Activated T-helper 9 cell treated with anti-CD3 and anti-CD28 coated beads, Interleukin-2, amount 50 U/mL, for 16 hours (primary cell): ENCODE measurements at regions not wholly inside any gene's neighbourhood (a gene's known extent, or its start where the extent isn't known, plus 50 kb on each side); places are given as distances from the start of the nearest gene placed in this dataset.
"Not testable (repeated sequence)": the region's sequence is repeated elsewhere in the genome, so short reads cannot be mapped to it uniquely, and the experiment has no call there.

Source experiments
- DNase-seq: peaks from one replicate; pipeline ENCODE4 v3.0.0-alpha.2; 2020; ENCODE audit warnings: low read depth

GRCh38 chr3:139134678-139135372 lies 90.1 kb upstream of the PRR23C start:
- DNase-seq: no peak

GRCh38 chr3:139135657-139136056 lies 91.0 kb upstream of the PRR23C start:
- no peak for DNase-seq

GRCh38 chr3:139136469-139137202 lies 91.9 kb upstream of the PRR23C start:
- no peak for DNase-seq

- no peak for DNase-seq
Observed at GRCh38 chr3:139140553-139140952, 95.9 kb upstream of the PRR23C start.

- not testable (repeated sequence) for DNase-seq
Observed at GRCh38 chr3:139145980-139146379, 101.3 kb upstream of the PRR23C start.

DNA sequence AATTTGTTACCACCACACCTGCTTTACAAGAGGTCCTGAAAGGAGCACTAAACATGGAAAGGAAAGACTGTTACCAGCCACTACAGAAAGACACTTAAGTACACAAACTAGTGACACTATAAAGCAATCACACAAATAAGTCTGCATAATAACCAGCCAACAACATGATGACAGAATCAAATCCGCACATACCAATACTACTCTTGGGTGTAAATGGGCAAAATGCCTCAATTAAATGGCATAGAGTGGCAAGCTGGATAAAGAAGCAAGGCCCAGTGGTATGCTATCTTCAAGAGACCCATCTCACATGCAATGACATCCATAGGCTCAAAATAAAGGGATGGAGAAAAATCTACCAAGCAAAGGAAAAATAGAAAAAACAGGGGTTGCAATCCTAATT lies 106.8 kb upstream of the PRR23C start:
- no peak for DNase-seq

DNA sequence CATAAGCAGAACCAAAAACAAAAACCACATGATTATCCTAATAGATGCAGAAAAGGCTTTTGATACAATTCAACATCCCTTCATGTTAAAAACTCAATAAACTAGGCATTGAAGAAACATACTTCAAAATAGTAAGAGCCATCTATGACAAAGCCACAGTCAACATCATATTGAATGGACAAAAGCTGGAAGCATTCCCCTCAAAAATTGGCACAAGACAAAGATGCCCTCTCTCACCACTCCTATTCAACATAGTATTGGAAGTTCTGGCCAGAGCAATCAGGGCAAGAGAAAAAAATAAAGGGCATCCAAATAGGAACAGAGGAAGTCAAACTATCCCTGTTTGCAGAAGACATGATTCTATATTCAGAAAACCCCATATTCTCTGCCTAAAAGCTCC lies 108.7 kb upstream of the PRR23C start:
- DNase-seq: not testable (repeated sequence)

DNA sequence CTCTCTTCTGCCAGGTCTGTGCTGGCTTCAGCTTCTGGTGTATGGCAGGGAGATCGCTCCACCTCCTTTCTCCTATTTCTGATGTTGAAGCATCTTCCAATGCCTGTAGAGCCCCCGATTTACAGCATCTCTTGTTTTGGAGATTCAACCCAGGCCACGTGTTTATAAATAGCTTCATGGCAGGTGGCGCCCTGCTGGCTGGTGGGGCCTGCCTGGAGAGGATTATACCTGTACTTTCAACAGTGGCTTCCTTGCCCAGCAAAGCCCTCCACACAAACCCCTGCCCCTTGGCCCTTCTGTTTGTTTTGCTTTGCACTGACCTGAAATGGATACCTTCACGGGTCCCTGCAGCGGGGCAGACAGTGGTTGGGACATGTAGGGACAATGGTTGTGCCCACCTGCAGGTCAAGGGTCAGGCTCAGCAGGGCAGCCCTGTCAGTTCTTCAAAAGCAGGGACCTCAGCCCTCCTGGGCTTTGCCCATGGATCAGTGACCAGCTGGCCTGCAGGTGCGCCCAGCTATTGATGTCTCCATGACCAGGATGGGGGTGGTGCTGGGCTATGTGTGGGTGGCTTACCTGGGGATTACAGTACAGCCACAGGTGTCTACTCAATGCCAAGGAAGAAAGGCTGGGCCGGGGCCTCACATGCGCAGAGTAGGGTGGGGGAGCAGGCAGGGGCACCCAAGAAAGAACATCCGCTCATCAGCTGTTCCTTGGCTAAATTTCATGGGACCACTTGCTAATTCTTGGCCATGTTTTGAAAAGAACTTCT lies 112.7 kb upstream of the PRR23C start:
- DNase-seq: no peak

- DNase-seq: no peak
Observed at GRCh38 chr3:139159356-139159755, 114.7 kb upstream of the PRR23C start.

GRCh38 chr3:139173372-139174108 lies 128.8 kb upstream of the PRR23C start:
- no peak for DNase-seq

- DNase-seq: no peak
Observed at GRCh38 chr3:139180489-139180888, 135.8 kb upstream of the PRR23C start.

- no peak for DNase-seq
Observed at GRCh38 chr3:139182143-139182542, 137.5 kb upstream of the PRR23C start.

- DNase-seq: no peak
Observed at GRCh38 chr3:139182598-139182997, 137.9 kb upstream of the PRR23C start.

DNA sequence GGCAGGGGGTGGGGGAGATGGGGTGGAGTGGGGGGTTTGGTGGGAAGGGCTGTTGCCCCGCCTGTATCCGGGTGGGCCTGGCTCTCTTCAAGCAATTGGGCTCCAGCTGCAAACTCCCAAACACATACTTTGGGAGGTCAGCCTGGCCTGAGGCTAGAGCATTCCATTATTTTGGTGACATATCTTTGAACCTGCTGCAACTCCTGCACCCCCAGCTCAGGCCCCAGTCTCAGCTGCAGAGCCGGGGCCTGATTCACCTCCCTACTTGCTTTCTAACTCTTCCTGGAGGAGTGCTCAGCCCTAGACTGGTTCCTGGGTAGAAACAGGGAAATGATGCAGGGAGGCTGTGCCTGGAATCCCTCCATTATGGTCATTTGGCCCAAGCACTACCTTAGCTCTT lies 140.8 kb upstream of the PRR23C start:
- no peak for DNase-seq

DNA sequence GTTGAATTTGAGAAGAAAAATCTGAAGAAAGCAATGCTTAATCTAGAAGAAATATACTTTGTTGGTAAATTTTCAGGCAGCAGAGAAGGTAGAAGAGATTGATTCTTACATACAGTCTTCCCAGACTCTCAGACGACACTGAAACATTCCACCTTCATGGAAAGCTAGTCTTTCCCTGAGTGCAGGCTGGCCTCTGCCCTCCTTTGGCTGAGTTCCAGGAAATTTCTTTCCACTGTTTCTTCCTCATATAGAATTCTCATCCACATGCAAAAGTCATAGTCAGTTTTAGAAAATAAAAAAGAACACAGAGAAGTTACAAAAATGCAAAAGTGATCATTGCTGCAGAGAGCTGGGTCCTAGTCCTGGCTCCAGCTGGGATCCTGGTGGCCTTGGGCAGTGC lies 142.5 kb upstream of the PRR23C start:
- no peak for DNase-seq

- DNase-seq: no peak
Observed at GRCh38 chr3:139187648-139188047, 143.0 kb upstream of the PRR23C start.

DNA sequence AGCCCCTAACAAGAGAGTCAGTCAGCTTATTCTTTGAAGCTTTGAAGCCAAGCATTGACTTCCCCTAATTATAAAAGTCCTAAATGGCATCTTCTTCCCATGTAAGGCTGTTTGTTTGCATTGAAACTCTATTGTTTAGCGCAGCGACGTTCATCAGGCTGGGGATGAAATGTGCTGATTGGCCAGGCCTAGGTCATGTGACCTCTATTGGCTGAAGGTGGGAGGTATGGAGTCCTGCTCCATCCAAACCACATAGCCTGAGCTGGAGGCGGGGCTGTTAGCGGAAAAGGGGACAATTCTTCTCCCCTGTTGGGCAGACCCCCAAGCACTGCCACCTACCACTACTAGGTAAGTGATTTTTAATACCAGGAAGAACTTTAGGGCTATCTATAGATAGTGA lies 145.3 kb upstream of the PRR23C start:
- no peak for DNase-seq

GRCh38 chr3:139194421-139194820 lies 149.4 kb upstream of the MRPS22 start:
- not testable (repeated sequence) for DNase-seq

- not testable (repeated sequence) for DNase-seq
Observed at GRCh38 chr3:139196146-139196545, 147.7 kb upstream of the MRPS22 start.

DNA sequence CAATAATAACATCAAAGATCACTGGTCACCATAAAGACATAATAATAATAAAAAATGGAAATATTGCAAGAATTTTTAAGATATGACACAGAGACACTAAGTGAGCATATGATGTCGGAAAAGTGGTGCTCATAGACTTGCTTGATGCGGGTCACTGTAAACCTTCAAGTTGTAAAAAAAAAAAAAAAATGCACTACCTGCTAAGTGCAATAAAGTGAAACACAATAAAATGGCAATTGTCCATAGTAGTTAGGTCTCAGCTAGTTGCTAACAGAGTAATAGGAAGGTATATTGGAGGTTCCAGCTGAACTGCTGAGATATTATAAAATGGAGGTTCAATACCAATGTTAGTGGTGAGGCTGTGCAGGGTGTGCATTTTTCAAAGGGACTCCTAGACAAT lies 146.6 kb upstream of the MRPS22 start:
- no peak for DNase-seq

DNA sequence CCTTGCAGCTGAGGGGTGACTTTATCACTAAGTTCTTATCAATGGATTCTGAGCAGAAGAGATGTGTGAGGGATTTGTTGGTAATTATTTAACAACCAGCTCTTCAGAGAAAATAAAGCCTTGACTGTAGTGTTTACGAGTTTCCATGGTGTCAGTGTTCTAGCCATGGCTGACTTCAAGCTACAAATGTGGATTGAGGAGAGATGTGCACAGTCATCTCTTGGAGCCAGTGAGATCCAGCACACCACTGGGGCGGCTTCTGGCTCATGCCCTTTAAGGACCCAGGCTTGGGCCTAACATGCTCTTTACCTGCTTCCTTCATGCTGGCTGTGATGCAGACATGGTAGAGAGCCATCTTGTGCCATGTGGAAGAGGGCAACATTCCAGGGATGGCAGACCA lies 145.6 kb upstream of the MRPS22 start:
- no peak for DNase-seq

GRCh38 chr3:139198929-139199328 lies 144.9 kb upstream of the MRPS22 start:
- no peak for DNase-seq
